Spleen (tissue), 7 donors: ENCODE measurements at regions not wholly inside any gene's neighbourhood (a gene's known extent, or its start where the extent isn't known, plus 50 kb on each side); places are given as distances from the start of the nearest gene placed in this dataset.

Source experiments
- POLR2A ChIP-seq, 3 donors: fragments of 450-650 bp; IDR thresholded peaks; one replicate each; pipeline ENCODE4 v1.5.1; 2017; ENCODE audit warnings: antibody characterized with exemption in 3 of 3, mild to moderate bottlenecking in 1 of 3
- TF ChIP-seq, protein P1 (sequence below), 11 experiments: fragments of 200-600 bp in 7 of 11; fragments of 450-650 bp in 4 of 11; sonication (generic) in 4 of 11; IDR thresholded peaks in 8 of 11; conservative IDR thresholded peaks in 3 of 11; 1 replicate in 7 of 11; 2 replicates in 4 of 11; pipeline versions ENCODE4 v1.4.0 to v1.8.0; 2016 to 2021; ENCODE audit warnings: antibody characterized with exemption in 11 of 11, inconsistent platforms in 4 of 11, mild to moderate bottlenecking in 1 of 11
- donor health status: DM: no; HTN: no; CAD: no; lungs with moderate emphysema.
- donor health status: DM: no; HTN: no; CAD: no.
- donor health status: DM: no; HTN: no; CAD: no.

DNA sequence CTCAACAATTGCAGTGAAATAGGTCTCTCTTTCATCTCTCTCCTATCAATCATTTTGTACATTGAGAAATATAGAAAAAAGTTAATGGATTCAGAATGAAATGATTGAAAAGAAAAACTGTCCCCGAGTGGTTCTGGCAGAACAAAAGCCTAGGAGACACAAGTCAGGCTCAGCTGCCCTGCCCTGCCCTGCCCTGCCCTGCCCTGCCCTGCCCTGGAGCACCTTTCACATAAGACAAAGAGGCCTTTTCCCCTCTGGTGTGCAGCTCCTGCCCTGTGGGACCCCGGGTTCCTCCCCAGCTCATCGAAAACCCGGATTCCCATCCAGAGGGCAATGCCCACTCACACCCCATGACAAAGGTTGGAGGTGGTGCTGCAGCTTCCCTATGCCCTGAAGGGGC is 94.7 kb downstream of the TEX26 start:
- TF ChIP-seq, protein P1, sequence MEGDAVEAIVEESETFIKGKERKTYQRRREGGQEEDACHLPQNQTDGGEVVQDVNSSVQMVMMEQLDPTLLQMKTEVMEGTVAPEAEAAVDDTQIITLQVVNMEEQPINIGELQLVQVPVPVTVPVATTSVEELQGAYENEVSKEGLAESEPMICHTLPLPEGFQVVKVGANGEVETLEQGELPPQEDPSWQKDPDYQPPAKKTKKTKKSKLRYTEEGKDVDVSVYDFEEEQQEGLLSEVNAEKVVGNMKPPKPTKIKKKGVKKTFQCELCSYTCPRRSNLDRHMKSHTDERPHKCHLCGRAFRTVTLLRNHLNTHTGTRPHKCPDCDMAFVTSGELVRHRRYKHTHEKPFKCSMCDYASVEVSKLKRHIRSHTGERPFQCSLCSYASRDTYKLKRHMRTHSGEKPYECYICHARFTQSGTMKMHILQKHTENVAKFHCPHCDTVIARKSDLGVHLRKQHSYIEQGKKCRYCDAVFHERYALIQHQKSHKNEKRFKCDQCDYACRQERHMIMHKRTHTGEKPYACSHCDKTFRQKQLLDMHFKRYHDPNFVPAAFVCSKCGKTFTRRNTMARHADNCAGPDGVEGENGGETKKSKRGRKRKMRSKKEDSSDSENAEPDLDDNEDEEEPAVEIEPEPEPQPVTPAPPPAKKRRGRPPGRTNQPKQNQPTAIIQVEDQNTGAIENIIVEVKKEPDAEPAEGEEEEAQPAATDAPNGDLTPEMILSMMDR (IDR thresholded peaks at IDR 0.05 in 8 of 11, conservative IDR thresholded peaks at IDR 0.05 in 3 of 11): no peak
- no peak for TF ChIP-seq POLR2A (IDR thresholded peaks at IDR 0.05)
